H1 (cell line): ENCODE measurements at regions not wholly inside any gene's neighbourhood (a gene's known extent, or its start where the extent isn't known, plus 50 kb on each side); places are given as distances from the start of the nearest gene placed in this dataset.

Source experiments
- CHD2 ChIP-seq: IDR thresholded peaks from 2 replicates; pipeline ENCODE4 v1.6.1; 2012; ENCODE audit warnings: low read length, improper control_type of control experiment
- RXRA ChIP-seq: IDR thresholded peaks from 2 replicates; pipeline ENCODE4 v1.6.1; 2011; ENCODE audit warnings: low read depth, mild to moderate bottlenecking, low read length, moderate library complexity; ENCODE audit not compliant: insufficient read depth

DNA sequence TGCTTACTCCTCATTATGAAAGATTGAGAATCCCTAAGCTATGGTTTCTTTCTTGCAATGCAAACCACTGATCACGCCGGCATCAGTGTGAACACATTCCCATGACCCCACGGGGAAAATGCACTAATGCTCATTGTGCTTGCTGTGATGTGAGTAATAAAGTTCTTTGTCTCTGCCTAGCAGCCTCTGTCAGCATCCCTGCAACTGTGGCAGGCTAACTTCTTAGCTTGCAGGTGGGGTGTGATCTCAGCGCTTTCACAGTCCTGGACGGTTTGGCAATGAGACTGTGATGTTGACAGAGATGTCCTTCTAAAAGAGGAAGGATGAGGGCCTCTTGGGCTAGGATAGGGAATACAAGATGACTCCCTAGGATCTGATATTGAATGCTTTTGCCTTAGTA lies 1218.7 kb downstream of the EFNA5 start (continued):
- TF ChIP-seq CHD2 (no peak), RXRA (no peak)
